ENCODE measurements at regions not wholly inside any gene's neighbourhood (a gene's known extent, or its start where the extent isn't known, plus 50 kb on each side); places are given as distances from the start of the nearest gene placed in this dataset.

DNA sequence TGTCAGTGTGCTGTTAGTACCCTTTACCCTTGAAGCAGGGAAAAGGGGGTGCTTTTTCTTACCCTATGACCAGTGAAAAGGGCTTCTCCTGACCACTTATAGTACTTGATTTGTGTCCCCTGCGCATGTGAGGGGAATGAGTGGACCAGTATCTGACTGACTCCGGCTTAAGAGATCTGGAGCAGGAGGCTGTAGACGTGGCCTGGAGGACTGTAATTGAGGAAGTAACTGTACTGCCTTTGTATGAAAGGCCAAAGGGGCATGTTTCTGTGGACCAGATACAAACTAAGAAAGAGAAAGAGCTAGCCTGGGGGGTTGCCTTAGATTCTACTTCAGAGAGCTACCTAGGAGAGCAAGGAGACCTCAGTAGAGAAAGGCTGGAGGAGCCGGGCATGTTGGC lies 89.9 kb upstream of the TBL1XR1 start:
- H3K27ac ChIP-seq = no peak overlapping the region
- no peaks in the 10 kb centered on the region for H3K36me3 ChIP-seq
- no peak for DNase-seq
- H3K27me3 ChIP-seq (replicated peaks in 1 of 7) = no peaks in the 10 kb centered on the region
- peaks cover 0 to 25% (median 13%) of the 10 kb centered on the region in 6 donors for H3K4me1 ChIP-seq
- 74 to 86% (median 77%) methylated on average over 4 of the region's 4 CpGs for WGBS, 5 donors
- H3K4me3 ChIP-seq = no peak overlapping the region
- intact Hi-C loops (cut with DNase I; ENCODE audit: low total_unique reads) = no loop called here
- H3K9me3 ChIP-seq = no peaks in the 10 kb centered on the region
- TF ChIP-seq POLR2A (IDR thresholded peaks at IDR 0.05) = no peak
- no peak for TF ChIP-seq POLR2AphosphoS5 (IDR thresholded peaks at IDR 0.05)
- TF ChIP-seq, protein P1, sequence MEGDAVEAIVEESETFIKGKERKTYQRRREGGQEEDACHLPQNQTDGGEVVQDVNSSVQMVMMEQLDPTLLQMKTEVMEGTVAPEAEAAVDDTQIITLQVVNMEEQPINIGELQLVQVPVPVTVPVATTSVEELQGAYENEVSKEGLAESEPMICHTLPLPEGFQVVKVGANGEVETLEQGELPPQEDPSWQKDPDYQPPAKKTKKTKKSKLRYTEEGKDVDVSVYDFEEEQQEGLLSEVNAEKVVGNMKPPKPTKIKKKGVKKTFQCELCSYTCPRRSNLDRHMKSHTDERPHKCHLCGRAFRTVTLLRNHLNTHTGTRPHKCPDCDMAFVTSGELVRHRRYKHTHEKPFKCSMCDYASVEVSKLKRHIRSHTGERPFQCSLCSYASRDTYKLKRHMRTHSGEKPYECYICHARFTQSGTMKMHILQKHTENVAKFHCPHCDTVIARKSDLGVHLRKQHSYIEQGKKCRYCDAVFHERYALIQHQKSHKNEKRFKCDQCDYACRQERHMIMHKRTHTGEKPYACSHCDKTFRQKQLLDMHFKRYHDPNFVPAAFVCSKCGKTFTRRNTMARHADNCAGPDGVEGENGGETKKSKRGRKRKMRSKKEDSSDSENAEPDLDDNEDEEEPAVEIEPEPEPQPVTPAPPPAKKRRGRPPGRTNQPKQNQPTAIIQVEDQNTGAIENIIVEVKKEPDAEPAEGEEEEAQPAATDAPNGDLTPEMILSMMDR (IDR thresholded peaks at IDR 0.05 in 8 of 11, conservative IDR thresholded peaks at IDR 0.05 in 3 of 11) = no peak

DNA sequence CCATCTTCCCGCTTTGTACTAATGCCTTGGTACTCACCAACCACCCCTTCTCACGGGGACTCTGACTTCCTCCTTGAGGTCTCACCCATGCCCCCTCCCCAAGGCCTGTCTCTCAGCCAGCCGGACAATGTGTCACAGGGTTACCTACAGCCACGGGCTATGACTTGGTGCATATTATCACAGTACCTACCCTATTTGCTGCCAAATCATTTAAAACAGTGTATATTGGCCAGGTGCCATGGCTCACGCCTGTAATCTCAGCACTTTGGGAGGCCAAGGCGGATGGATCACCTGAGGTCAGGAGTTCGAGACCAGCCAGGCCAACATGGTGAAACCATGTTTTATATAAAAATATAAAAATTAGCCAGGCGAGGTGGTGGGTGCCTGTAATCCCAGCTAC lies 93.4 kb upstream of the TBL1XR1 start:
- TF ChIP-seq, protein P1 (IDR thresholded peaks at IDR 0.05 in 8 of 11, conservative IDR thresholded peaks at IDR 0.05 in 3 of 11) = no peak
- TF ChIP-seq POLR2AphosphoS5 (IDR thresholded peaks at IDR 0.05) (no peak), POLR2A (IDR thresholded peaks at IDR 0.05) (no peak)
- DNase-seq = no peak
- H3K36me3 ChIP-seq = no peaks in the 10 kb centered on the region
- H3K9me3 ChIP-seq = no peaks in the 10 kb centered on the region
- WGBS, 5 donors = 83 to 88% (median 84%) methylated on average over 8 of the region's 8 CpGs
- H3K4me3 ChIP-seq = no peak overlapping the region
- no peaks in the 10 kb centered on the region for H3K27me3 ChIP-seq (replicated peaks in 1 of 7)
- intact Hi-C loops (cut with DNase I; ENCODE audit: low total_unique reads) = no loop called here
- H3K27ac ChIP-seq = no peak overlapping the region
- H3K4me1 ChIP-seq = peaks cover 0 to 9% (median 3%) of the 10 kb centered on the region in 6 donors

DNA sequence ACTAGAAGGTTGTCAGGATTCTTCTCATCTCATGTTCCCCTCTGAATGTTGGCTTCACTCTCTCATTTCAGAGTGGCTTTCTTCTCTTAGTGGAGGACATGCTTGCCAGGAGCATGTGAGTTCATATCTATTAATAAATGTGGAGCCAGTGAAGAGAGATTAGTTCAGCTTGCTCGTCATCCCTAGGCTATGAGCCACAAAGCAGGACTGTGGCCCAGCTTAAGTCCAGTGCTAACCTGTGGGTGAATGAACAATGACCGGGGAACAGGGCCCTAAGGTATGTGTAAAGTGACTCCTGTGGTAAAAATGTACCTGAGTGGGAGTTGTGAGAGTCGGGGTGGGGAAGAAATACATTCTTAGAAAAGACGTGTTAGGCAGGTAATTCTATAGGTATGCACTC lies 96.9 kb upstream of the TBL1XR1 start:
- TF ChIP-seq, protein P1 (IDR thresholded peaks at IDR 0.05 in 8 of 11, conservative IDR thresholded peaks at IDR 0.05 in 3 of 11) = no peak
- TF ChIP-seq POLR2A (IDR thresholded peaks at IDR 0.05) (no peak), POLR2AphosphoS5 (IDR thresholded peaks at IDR 0.05) (no peak)
- H3K4me1 ChIP-seq = peaks cover 0 to 9% (median 3%) of the 10 kb centered on the region in 6 donors
- 79 to 96% (median 88%) methylated on average over 4 of the region's 4 CpGs for WGBS, 5 donors
- no peaks in the 10 kb centered on the region for H3K27me3 ChIP-seq (replicated peaks in 1 of 7)
- no peak for DNase-seq
- H3K27ac ChIP-seq = no peak overlapping the region
- H3K36me3 ChIP-seq = no peaks in the 10 kb centered on the region
- no peaks in the 10 kb centered on the region for H3K9me3 ChIP-seq
- H3K4me3 ChIP-seq = no peak overlapping the region
- intact Hi-C loops (cut with DNase I; ENCODE audit: low total_unique reads) = no loop called here

DNA sequence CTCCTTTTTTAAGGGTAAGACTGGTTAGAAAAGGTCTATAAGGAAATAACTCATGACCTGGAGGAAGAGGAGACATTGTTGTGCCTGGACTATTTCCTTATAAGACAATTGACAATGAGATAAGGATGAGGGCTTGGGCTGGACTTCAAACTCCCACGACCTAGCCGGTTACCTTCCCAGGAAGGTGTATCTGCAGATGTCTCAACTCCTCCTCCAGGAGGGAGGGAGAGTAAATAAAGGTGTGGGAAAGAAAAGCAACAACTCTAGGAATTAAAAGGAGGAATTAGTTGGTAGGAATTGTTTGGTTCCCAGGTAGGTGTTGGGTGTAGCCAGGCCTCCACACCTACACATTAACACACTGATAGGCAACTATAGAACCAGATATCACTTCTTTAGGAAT lies 97.8 kb upstream of the TBL1XR1 start:
- H3K4me1 ChIP-seq = peaks cover 0 to 10% (median 6%) of the 10 kb centered on the region in 6 donors
- no peaks in the 10 kb centered on the region for H3K9me3 ChIP-seq
- WGBS, 5 donors = 78 to 94% (median 90%) methylated on average over 2 of the region's 2 CpGs
- TF ChIP-seq, protein P1 (IDR thresholded peaks at IDR 0.05 in 8 of 11, conservative IDR thresholded peaks at IDR 0.05 in 3 of 11) = no peak
- TF ChIP-seq POLR2AphosphoS5 (IDR thresholded peaks at IDR 0.05) = no peak
- no peak for TF ChIP-seq POLR2A (IDR thresholded peaks at IDR 0.05)
- intact Hi-C loops (cut with DNase I; ENCODE audit: low total_unique reads) = no loop called here
- H3K4me3 ChIP-seq = no peak overlapping the region
- H3K27ac ChIP-seq = no peak overlapping the region
- H3K36me3 ChIP-seq = no peaks in the 10 kb centered on the region
- no peak for DNase-seq
- no peaks in the 10 kb centered on the region for H3K27me3 ChIP-seq (replicated peaks in 1 of 7)

All from spleen (tissue), 11 donors.